Endothelial cell of umbilical vein (primary cell): ENCODE measurements at regions not wholly inside any gene's neighbourhood (a gene's known extent, or its start where the extent isn't known, plus 50 kb on each side); places are given as distances from the start of the nearest gene placed in this dataset.

Experiments used
- BruUV-seq: library from RNA; stranded (reverse); fragments of 400-500 nt; replicated peaks from 2 replicates; lab custom pipeline; 2021; lab: Mats Ljungman, UMichigan
- CTCF ChIA-PET: fragments of 300-600, 350-600 bp; sonication (Branson Sonifier 250); formaldehyde crosslinking; loops from one replicate; lab custom pipeline; 2021; ENCODE audit warnings: antibody characterized with exemption, inconsistent platforms; lab: Charles Lee
- POLR2A ChIA-PET: fragments of 300-600, 350-600 bp; sonication (Branson Sonifier 250); formaldehyde crosslinking; loops from one replicate; lab custom pipeline; 2021; ENCODE audit warnings: antibody characterized with exemption, inconsistent platforms; lab: Charles Lee
- DNase-seq: peaks from one replicate; pipeline ENCODE4 v3.0.0-alpha.2; 2011; ENCODE audit warnings: low read depth, low spot score
- FAIRE-seq: peaks from 2 replicates; lab custom pipeline; 2011; peaks lifted over from hg19 to GRCh38; lab: Jason Lieb, UNC
- H2AFZ ChIP-seq: 2 replicates; pipeline ENCODE4 v1.6.0; 2012; ENCODE audit warnings: low read depth, low read length, control low read depth, inconsistent platforms
- H3K27ac ChIP-seq: 2 replicates; pipeline ENCODE4 v1.5.1; 2011; ENCODE audit warnings: low read depth, mild to moderate bottlenecking, control low read depth, low read length, moderate library complexity; ENCODE audit not compliant: insufficient read depth
- H3K27me3 ChIP-seq, 2 experiments: 2 replicates each; pipeline versions ENCODE4 v1.6.0 to v1.6.1; 2011; ENCODE audit warnings: low read length in 2 of 2, mixed read lengths in 1 of 2; ENCODE audit not compliant: control insufficient read depth in 2 of 2, insufficient read depth in 2 of 2
- H3K36me3 ChIP-seq, 2 experiments: 2 replicates in 1 of 2; 3 replicates in 1 of 2; pipeline ENCODE4 v1.5.1; 2011; ENCODE audit warnings: low read length in 2 of 2, mild to moderate bottlenecking in 1 of 2, moderate library complexity in 1 of 2; ENCODE audit not compliant: control insufficient read depth in 2 of 2, insufficient read depth in 2 of 2; ENCODE audit errors: extremely low read depth in 1 of 2
- H3K4me1 ChIP-seq: 3 replicates; pipeline ENCODE4 v1.5.1; 2011; ENCODE audit warnings: mild to moderate bottlenecking, low read length; ENCODE audit not compliant: control insufficient read depth, insufficient read depth; ENCODE audit errors: extremely low read depth
- H3K4me2 ChIP-seq: 2 replicates; pipeline ENCODE4 v1.6.1; 2011; ENCODE audit warnings: low read length, control low read depth, mixed read lengths; ENCODE audit not compliant: insufficient read depth
- H3K4me3 ChIP-seq, 3 experiments: fragments of 200-600 bp in 1 of 3; sonication (generic), shearing (Covaris generic) in 1 of 3; replicated peaks in 1 of 3; 2 replicates each; pipeline ENCODE4 v1.5.1; 2011 to 2016; ENCODE audit warnings: control low read depth in 3 of 3, low read length in 3 of 3, mild to moderate bottlenecking in 2 of 3, inconsistent platforms in 1 of 3, low read depth in 1 of 3, moderate library complexity in 1 of 3; ENCODE audit not compliant: insufficient read depth in 1 of 3
- H3K79me2 ChIP-seq: 2 replicates; pipeline ENCODE4 v1.6.0; 2012; ENCODE audit warnings: low read length, inconsistent platforms; ENCODE audit not compliant: control insufficient read depth, insufficient read depth
- H3K9ac ChIP-seq: replicated peaks from 2 replicates; pipeline ENCODE3; 2011; ENCODE audit warnings: low read length, control low read depth; ENCODE audit not compliant: insufficient read depth; ENCODE audit errors: extremely low read depth
- H3K9me1 ChIP-seq: replicated peaks from 3 replicates; pipeline ENCODE4 v1.6.0; 2011; ENCODE audit warnings: mild to moderate bottlenecking, low read length; ENCODE audit not compliant: control insufficient read depth, insufficient read depth; ENCODE audit errors: extremely low read depth
- H3K9me3 ChIP-seq: replicated peaks from 2 replicates; pipeline ENCODE4 v1.5.1; 2012; ENCODE audit warnings: low read length, inconsistent platforms; ENCODE audit not compliant: control insufficient read depth, insufficient read depth
- H4K20me1 ChIP-seq: replicated peaks from 2 replicates; pipeline ENCODE3; 2011; ENCODE audit warnings: mild to moderate bottlenecking, low read length; ENCODE audit not compliant: control insufficient read depth, insufficient read depth; ENCODE audit errors: extremely low read depth
- EZH2 ChIP-seq: IDR thresholded peaks from 2 replicates; pipeline ENCODE4 v1.6.1; 2012; ENCODE audit warnings: borderline replicate concordance, low read depth, mild to moderate bottlenecking, moderate library complexity, low read length, inconsistent platforms; ENCODE audit not compliant: severe bottlenecking
- FOS ChIP-seq: IDR thresholded peaks from 2 replicates; pipeline ENCODE4 v1.6.1; 2011; ENCODE audit warnings: mild to moderate bottlenecking, low read length, moderate library complexity, borderline replicate concordance; ENCODE audit not compliant: insufficient read depth
- GATA2 ChIP-seq: IDR thresholded peaks from 2 replicates; pipeline ENCODE4 v1.7.0; 2011; ENCODE audit warnings: low read depth, mild to moderate bottlenecking, moderate library complexity, mixed read lengths, low read length; ENCODE audit not compliant: insufficient read length, insufficient read depth
- MYC ChIP-seq: IDR thresholded peaks from one replicate; pipeline ENCODE4 v1.6.1; 2011; ENCODE audit warnings: mild to moderate bottlenecking, low read depth, low read length
- POLR2A ChIP-seq: IDR thresholded peaks from 2 replicates; pipeline ENCODE4 v1.6.1; 2012; ENCODE audit warnings: low read depth, mild to moderate bottlenecking, control low read depth, low read length
- dilution Hi-C: fragments of 300-500 bp; cut with MboI; formaldehyde crosslinking; loops from one replicate; pipeline ENCODE4 v1.15.0; 2019; ENCODE audit warnings: low sequenced_read_pairs; ENCODE audit not compliant: extremely low pct_ligation_motif_present
- intact Hi-C: fragments of 100-400 bp; cut with micrococcal nuclease; formaldehyde crosslinking; loops from one replicate; pipeline ENCODE4 v1.10.0; 2022
- TF ChIP-seq, protein P1 (sequence below): IDR thresholded peaks from 2 replicates; pipeline ENCODE4 v1.6.1; 2011; ENCODE audit not compliant: insufficient read depth, insufficient read length
- TF ChIP-seq, protein P2 (sequence below), 2 donors: IDR thresholded peaks; 1 replicate in 1 of 2; 2 replicates in 1 of 2; pipeline ENCODE4 v1.5.1; 2011; ENCODE audit warnings: low read length in 2 of 2, mild to moderate bottlenecking in 2 of 2, moderate library complexity in 2 of 2, control low read depth in 1 of 2, inconsistent platforms in 1 of 2, low read depth in 1 of 2; ENCODE audit not compliant: insufficient read depth in 1 of 2; ENCODE audit errors: extremely low read depth in 1 of 2

DNA sequence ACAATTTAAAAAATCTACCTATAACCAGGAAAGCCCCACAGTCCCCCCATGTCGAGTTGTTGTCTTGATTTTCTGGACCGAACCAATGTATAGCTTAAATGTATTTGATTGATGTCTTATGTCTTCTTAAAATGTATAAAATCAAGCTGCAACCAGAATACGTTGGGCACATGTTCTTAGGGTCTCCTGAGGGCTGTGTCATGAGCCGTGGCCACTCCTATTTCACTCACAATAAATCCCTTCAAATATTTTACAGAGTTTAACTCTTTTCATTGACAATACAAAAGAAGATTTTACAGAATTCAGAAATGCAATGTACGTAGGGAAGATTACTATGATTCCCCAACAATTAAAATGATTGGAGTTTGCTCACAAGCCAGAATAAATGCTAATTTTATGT lies 428.7 kb upstream of the RAG2 start:
- no TSS peak for BruUV-seq

DNA sequence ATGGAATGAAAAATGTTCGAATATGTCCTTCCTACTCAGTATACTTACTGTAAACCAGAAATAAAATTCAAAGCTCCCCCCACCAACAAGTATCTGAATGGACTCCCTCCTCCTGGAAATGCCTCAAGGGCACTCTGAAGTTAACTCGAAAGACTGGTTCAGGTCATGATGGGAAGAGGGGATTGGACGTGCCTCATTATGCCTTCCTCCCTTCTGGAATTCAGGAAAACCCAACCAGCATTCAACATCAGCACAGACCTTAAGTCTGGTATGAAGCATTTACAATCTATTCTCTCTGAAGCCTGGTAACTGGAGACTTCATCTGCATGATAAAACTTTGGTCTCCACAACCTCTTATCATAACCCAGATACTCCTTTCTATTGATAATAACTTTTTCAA lies 428.3 kb upstream of the RAG2 start:
- no peaks in the 10 kb centered on the region for H3K4me1 ChIP-seq
- CTCF ChIA-PET, result no interaction called here
- no peaks in the 10 kb centered on the region for H4K20me1 ChIP-seq
- H3K4me3 ChIP-seq, result no peak overlapping the region
- no peak overlapping the region for H3K27ac ChIP-seq
- H2AFZ ChIP-seq, result no peak overlapping the region
- no peak overlapping the region for H3K4me2 ChIP-seq
- FAIRE-seq, result no peak
- H3K27me3 ChIP-seq, result no peaks in the 10 kb centered on the region
- no peaks in the 10 kb centered on the region for H3K9me1 ChIP-seq
- dilution Hi-C loops, result no loop called here
- H3K9me3 ChIP-seq, result peaks cover 2% of the 10 kb centered on the region
- no peak for DNase-seq
- BruUV-seq, result no TSS peak
- intact Hi-C loops, result no loop called here
- POLR2A ChIA-PET, result no interaction called here
- H3K9ac ChIP-seq, result no peak overlapping the region
- no peaks in the 10 kb centered on the region for H3K36me3 ChIP-seq
- TF ChIP-seq FOS, result no peak
- no peak for TF ChIP-seq MYC
- no peak for TF ChIP-seq GATA2
- TF ChIP-seq, protein P1, sequence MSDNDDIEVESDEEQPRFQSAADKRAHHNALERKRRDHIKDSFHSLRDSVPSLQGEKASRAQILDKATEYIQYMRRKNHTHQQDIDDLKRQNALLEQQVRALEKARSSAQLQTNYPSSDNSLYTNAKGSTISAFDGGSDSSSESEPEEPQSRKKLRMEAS, result no peak
- no peaks in the 10 kb centered on the region for H3K79me2 ChIP-seq

More for the DNA sequence above, 428.7 kb upstream of the RAG2 start:
- dilution Hi-C loops (no loop called here), intact Hi-C loops (no loop called here)
- H3K27me3 ChIP-seq, result no peaks in the 10 kb centered on the region
- no peaks in the 10 kb centered on the region for H3K36me3 ChIP-seq
- no peak overlapping the region for H3K4me3 ChIP-seq
- no peak overlapping the region for H3K4me2 ChIP-seq
- no peak for DNase-seq
- H3K9ac ChIP-seq, result no peak overlapping the region
- ChIA-PET CTCF (interaction anchor here (0.7 kb wide), 1 partner anchor 52 kb away, joined by 3 read pairs; no protein-coding TSS in a partner anchor), POLR2A (no interaction called here)
- H2AFZ ChIP-seq, result no peak overlapping the region
- H3K79me2 ChIP-seq, result no peaks in the 10 kb centered on the region
- no peaks in the 10 kb centered on the region for H3K4me1 ChIP-seq
- H3K9me3 ChIP-seq, result peaks cover 2% of the 10 kb centered on the region
- H4K20me1 ChIP-seq, result no peaks in the 10 kb centered on the region
- FAIRE-seq, result no peak
- H3K27ac ChIP-seq, result no peak overlapping the region
- no peaks in the 10 kb centered on the region for H3K9me1 ChIP-seq
- TF ChIP-seq FOS, result no peak
- no peak for TF ChIP-seq POLR2A
- no peak for TF ChIP-seq EZH2
- TF ChIP-seq MYC, result no peak
- TF ChIP-seq, protein P2, sequence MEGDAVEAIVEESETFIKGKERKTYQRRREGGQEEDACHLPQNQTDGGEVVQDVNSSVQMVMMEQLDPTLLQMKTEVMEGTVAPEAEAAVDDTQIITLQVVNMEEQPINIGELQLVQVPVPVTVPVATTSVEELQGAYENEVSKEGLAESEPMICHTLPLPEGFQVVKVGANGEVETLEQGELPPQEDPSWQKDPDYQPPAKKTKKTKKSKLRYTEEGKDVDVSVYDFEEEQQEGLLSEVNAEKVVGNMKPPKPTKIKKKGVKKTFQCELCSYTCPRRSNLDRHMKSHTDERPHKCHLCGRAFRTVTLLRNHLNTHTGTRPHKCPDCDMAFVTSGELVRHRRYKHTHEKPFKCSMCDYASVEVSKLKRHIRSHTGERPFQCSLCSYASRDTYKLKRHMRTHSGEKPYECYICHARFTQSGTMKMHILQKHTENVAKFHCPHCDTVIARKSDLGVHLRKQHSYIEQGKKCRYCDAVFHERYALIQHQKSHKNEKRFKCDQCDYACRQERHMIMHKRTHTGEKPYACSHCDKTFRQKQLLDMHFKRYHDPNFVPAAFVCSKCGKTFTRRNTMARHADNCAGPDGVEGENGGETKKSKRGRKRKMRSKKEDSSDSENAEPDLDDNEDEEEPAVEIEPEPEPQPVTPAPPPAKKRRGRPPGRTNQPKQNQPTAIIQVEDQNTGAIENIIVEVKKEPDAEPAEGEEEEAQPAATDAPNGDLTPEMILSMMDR (IDR thresholded peaks at IDR 0.05; ENCODE audit: extremely low read depth in 1 of 2, insufficient read depth in 1 of 2, low read depth in 1 of 2, low read length in 2 of 2), result no peak
